Cardiac fibroblast (primary cell): ENCODE measurements at regions not wholly inside any gene's neighbourhood (a gene's known extent, or its start where the extent isn't known, plus 50 kb on each side); places are given as distances from the start of the nearest gene placed in this dataset.

Experiments used
- DNase-seq, 2 donors: peaks; one replicate each; pipeline versions ENCODE4 v3.0.0 to v3.0.0-alpha.2; 2010; ENCODE audit warnings: low read depth in 2 of 2
- H3K4me3 ChIP-seq, 2 donors: replicated peaks in 1 of 2; 1 replicate in 1 of 2; 2 replicates in 1 of 2; pipeline ENCODE4 v1.5.1; 2011; ENCODE audit warnings: low read depth in 2 of 2, low read length in 2 of 2, mild to moderate bottlenecking in 2 of 2, moderate library complexity in 1 of 2
- TF ChIP-seq, protein P1 (sequence below): IDR thresholded peaks from one replicate; pipeline ENCODE4 v1.5.1; 2011; ENCODE audit warnings: low read depth, mild to moderate bottlenecking, low read length, inconsistent platforms

DNA sequence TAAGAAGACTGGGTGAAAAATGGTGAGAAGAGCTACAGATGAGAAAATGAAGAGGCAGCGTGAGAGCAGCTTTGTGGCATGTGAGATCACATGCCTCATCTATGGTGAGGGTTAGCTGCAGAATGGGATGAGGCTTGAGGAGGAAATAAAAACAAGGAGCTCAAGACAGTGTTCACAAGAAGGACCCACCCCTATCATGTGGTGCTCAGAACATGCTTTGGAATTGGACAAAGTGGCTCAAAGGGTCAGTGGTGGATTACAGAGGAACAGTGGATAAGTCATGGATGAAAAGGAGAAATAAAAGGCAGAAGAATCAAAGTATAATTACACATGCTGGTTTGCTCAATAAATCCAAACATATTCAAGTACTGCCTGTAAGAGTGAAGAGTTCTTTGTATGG is 126.9 kb upstream of the UST start:
- DNase-seq: no peak
- H3K4me3 ChIP-seq: no peak overlapping the region
- TF ChIP-seq, protein P1, sequence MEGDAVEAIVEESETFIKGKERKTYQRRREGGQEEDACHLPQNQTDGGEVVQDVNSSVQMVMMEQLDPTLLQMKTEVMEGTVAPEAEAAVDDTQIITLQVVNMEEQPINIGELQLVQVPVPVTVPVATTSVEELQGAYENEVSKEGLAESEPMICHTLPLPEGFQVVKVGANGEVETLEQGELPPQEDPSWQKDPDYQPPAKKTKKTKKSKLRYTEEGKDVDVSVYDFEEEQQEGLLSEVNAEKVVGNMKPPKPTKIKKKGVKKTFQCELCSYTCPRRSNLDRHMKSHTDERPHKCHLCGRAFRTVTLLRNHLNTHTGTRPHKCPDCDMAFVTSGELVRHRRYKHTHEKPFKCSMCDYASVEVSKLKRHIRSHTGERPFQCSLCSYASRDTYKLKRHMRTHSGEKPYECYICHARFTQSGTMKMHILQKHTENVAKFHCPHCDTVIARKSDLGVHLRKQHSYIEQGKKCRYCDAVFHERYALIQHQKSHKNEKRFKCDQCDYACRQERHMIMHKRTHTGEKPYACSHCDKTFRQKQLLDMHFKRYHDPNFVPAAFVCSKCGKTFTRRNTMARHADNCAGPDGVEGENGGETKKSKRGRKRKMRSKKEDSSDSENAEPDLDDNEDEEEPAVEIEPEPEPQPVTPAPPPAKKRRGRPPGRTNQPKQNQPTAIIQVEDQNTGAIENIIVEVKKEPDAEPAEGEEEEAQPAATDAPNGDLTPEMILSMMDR: no peak

DNA sequence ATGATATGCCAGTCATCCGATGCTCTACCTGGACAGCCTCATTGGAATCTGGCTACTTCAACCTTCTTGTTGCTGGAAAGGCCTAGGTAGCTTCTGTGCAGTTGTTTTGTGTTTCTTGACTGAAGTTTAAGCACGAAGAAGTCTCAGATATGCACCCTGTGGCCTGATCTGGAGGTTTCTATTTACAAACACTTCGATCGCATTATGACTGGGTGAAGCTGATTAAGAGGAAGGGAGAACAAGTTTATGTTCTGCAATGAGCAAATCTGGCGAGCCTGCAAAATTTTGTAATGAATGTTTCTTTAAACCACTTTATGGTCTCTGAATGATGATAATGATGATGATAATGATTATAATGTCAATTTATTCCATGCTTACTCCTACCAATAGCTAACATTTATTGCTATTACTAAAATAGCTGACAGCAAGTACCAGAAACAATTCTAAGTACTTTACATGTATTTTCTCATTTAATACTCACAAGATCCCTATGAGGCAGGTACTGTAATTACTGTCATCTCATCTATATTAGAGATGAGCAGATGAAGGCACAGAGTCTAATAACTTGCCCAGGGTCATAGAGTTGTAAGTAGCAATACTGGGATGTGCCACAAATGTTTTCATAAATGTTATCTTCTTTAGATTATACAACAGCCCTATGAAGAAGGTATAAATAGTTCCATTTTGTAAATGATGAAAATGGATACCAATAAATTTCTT is 126.1 kb upstream of the UST start:
- DNase-seq: no peak
- H3K4me3 ChIP-seq: no peak overlapping the region
- TF ChIP-seq, protein P1: no peak

DNA sequence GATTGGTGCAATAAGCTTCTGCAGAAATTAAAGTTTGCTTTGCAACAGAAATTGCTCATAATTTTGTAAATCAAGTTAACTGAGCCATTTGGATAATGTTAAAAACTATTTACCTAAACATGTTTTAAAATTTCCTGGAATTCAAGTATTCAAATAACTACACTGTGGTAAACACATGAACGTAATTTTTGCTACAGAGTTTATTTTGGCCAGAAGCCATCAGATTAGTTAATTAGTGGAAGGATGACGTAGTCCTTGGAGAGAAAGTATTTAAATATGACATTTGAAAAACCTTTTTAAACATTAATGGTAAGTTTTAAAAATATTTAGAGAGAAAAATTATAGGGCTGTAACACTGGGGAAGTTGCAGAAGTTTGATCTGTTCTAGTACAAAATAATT is 121.2 kb upstream of the UST start:
- TF ChIP-seq, protein P1: no peak

DNA sequence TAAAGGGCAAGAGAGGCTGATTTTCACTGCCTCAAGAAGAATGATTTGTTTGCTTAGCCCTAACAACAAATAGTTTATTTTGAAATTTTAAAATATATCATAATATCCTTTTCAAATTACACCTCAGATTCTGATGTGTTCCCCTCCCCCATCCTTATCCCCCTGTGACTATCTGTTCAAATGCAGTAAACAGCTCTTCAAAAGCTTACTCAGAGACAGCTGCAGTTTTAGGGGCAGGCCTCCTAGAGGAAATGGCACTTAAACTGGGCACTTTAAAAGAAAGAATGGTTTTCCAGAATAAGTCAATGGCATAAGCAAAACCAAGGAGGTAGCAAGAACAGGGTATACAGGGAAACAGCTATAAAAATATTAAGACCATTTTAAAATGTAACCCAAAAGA is 118.6 kb upstream of the UST start:
- H3K4me3 ChIP-seq: no peak overlapping the region
- TF ChIP-seq, protein P1: no peak
- no peak for DNase-seq

More for the DNA sequence above, 121.2 kb upstream of the UST start:
- H3K4me3 ChIP-seq: no peak overlapping the region
- DNase-seq: peak in 1 of 2 donors; percentile 38

DNA sequence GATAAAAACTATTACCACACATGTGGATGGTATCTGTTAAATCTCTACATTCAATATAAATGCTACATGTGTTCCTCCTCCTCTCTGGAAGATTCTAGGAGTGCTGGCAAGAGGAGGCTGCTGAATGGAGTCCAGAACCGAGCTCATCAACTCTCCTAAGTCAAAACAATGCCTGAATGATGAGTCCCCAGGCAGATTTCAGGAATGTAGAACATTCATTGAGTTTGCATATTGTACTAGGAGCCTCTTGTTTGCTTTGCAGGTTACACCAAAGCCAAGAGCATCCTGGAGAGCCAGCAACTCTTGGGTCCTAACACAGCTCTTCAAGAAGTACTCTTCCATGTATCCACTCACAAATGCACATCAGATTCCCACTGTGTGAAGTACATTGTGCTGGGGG is 117.6 kb upstream of the UST start:
- no peak overlapping the region for H3K4me3 ChIP-seq
- TF ChIP-seq, protein P1: no peak
- DNase-seq: peak in 1 of 2 donors; percentile 53

DNA sequence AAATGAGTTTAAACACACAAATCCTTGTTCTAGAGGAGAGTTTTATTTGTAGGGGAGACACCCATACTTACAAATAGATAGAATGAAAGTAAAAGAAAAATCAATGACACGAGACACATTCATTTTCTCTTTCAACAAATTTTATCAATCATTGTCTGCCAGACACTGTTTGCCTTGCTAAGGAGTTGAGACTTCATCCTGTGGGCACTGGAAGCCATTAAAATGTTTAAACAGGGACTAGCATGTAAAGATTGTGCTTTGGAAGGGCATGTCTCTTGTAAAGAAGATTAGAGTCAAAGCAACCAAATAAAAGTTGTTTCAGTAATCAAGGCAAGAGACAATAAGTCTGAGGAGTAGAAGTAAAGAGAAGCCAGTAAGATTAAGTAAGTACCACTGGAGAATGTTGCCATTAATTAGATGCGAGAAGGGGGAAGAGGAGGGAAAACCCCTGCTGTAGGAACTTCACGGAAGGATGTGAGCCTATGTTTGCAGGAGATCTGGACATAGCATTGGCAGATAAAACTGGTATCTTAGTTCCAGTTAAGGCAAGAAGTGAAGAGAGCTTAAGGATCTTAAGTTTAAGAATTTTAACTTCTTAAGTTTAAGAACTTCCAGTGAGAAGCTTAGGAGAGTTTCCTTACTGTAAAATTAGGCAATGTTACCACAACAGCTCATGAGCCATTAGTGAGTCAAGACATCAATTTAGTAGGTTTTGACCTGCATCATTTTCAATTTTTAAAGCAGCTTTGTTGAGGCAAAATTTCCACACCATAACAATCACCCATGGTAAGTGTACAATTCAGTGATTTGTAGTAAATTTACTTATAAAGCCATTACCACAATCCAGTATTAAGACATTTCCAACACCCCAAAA is 117.0 kb upstream of the UST start:
- TF ChIP-seq, protein P1: no peak
- no peak overlapping the region for H3K4me3 ChIP-seq
- peak in 1 of 2 donors; percentile 42 for DNase-seq
